ENCODE measurements at regions not wholly inside any gene's neighbourhood (a gene's known extent, or its start where the extent isn't known, plus 50 kb on each side); places are given as distances from the start of the nearest gene placed in this dataset.
"Not testable (repeated sequence)": the region's sequence is repeated elsewhere in the genome, so short reads cannot be mapped to it uniquely, and the experiment has no call there.

GRCh38 chr6:103504501-103505154 lies 1355.1 kb downstream of the HACE1 start:
- no peak for DNase-seq

- not testable (repeated sequence) for DNase-seq
Observed at GRCh38 chr6:103496588-103496987, 1363.1 kb downstream of the HACE1 start.

GRCh38 chr6:103456652-103457051 lies 1403.1 kb downstream of the HACE1 start:
- DNase-seq: no peak

GRCh38 chr6:103455275-103455674 lies 1404.4 kb downstream of the HACE1 start:
- DNase-seq: no peak

GRCh38 chr6:103409475-103409874 lies 1450.2 kb downstream of the HACE1 start:
- DNase-seq: no peak

GRCh38 chr6:103405321-103405720 lies 1454.4 kb downstream of the HACE1 start:
- DNase-seq: no peak

GRCh38 chr6:103404799-103405198 lies 1454.9 kb downstream of the HACE1 start:
- DNase-seq: no peak

GRCh38 chr6:103396768-103397167 lies 1463.0 kb downstream of the HACE1 start:
- DNase-seq: no peak

GRCh38 chr6:103379272-103379671 lies 1480.4 kb downstream of the HACE1 start:
- no peak for DNase-seq

GRCh38 chr6:103367212-103367611 lies 1492.5 kb downstream of the HACE1 start:
- no peak for DNase-seq

- no peak for DNase-seq
Observed at GRCh38 chr6:103356531-103356930, 1503.2 kb downstream of the HACE1 start.

GRCh38 chr6:103344554-103345163 lies 1515.1 kb downstream of the HACE1 start:
- no peak for DNase-seq

GRCh38 chr6:103335412-103335811 lies 1524.3 kb downstream of the HACE1 start:
- DNase-seq: no peak

- no peak for DNase-seq
Observed at GRCh38 chr6:103326760-103327757, 1532.7 kb downstream of the HACE1 start.

GRCh38 chr6:103313432-103313831 lies 1546.3 kb downstream of the HACE1 start:
- no peak for DNase-seq

- DNase-seq: not testable (repeated sequence)
Observed at GRCh38 chr6:103294376-103294775, 1565.3 kb downstream of the HACE1 start.

- DNase-seq: no peak
Observed at GRCh38 chr6:103284835-103285234, 1574.9 kb downstream of the HACE1 start.

GRCh38 chr6:103280417-103280816 lies 1579.3 kb downstream of the HACE1 start:
- no peak for DNase-seq

GRCh38 chr6:103277936-103278335 lies 1581.8 kb downstream of the HACE1 start:
- DNase-seq: no peak

- no peak for DNase-seq
Observed at GRCh38 chr6:103273048-103273447, 1586.7 kb downstream of the HACE1 start.

- no peak for DNase-seq
Observed at GRCh38 chr6:103269581-103269980, 1590.1 kb downstream of the HACE1 start.

GRCh38 chr6:103268335-103268734 lies 1591.4 kb downstream of the HACE1 start:
- DNase-seq: no peak

GRCh38 chr6:103264020-103264419 lies 1595.7 kb downstream of the HACE1 start:
- no peak for DNase-seq

- no peak for DNase-seq
Observed at GRCh38 chr6:103255132-103255531, 1604.6 kb downstream of the HACE1 start.

All from activated CD4-positive, CD25-positive, alpha-beta regulatory T cell (primary cell).